Activated CD8-positive, alpha-beta T cell treated with anti-CD3 and anti-CD28 coated beads for 36 hours (primary cell): ENCODE measurements at regions not wholly inside any gene's neighbourhood (a gene's known extent, or its start where the extent isn't known, plus 50 kb on each side); places are given as distances from the start of the nearest gene placed in this dataset.

Source experiments
- ATAC-seq: fragments of 200-7000 bp; cut with Tn5 transposase; one replicate; pipeline ENCODE4 v1.10.0; 2021; ENCODE audit warnings: mild to moderate bottlenecking, moderate library complexity
- CTCF ChIA-PET: fragments of 350-600 bp; sonication (Branson Sonifier 250); formaldehyde crosslinking; loops from one replicate; lab custom pipeline; 2021; ENCODE audit warnings: antibody characterized with exemption; lab: Charles Lee
- POLR2A ChIA-PET: fragments of 350-600 bp; sonication (Branson Sonifier 250); formaldehyde crosslinking; loops from one replicate; lab custom pipeline; 2021; ENCODE audit warnings: antibody characterized with exemption; lab: Charles Lee
- DNase-seq: peaks from one replicate; pipeline ENCODE4 v3.0.0-alpha.2; 2020
- H3K27ac Mint-ChIP-seq: one replicate; pipeline ENCODE4 v1.8.0; 2021; ENCODE audit warnings: mild to moderate bottlenecking, mixed read lengths
- H3K27me3 Mint-ChIP-seq: one replicate; pipeline ENCODE4 v1.8.0; 2021; ENCODE audit warnings: mixed read lengths
- H3K36me3 Mint-ChIP-seq: one replicate; pipeline ENCODE4 v1.8.0; 2021; ENCODE audit warnings: low read depth, mixed read lengths
- H3K4me1 Mint-ChIP-seq: one replicate; pipeline ENCODE4 v1.8.0; 2021; ENCODE audit warnings: low read depth, mixed read lengths
- H3K4me3 Mint-ChIP-seq: one replicate; pipeline ENCODE4 v1.8.0; 2021; ENCODE audit warnings: mild to moderate bottlenecking, moderate library complexity, mixed read lengths
- H3K9me3 Mint-ChIP-seq: one replicate; pipeline ENCODE4 v1.8.0; 2021; ENCODE audit warnings: mixed read lengths
- intact Hi-C: fragments of 100-400 bp; cut with micrococcal nuclease; formaldehyde crosslinking; loops from one replicate; pipeline ENCODE4 v1.10.0; 2022
- TF ChIP-seq, protein P1 (sequence below): fragments of 200-600 bp; IDR thresholded peaks from one replicate; pipeline ENCODE4 v1.8.0; 2022; ENCODE audit warnings: antibody characterized with exemption, mild to moderate bottlenecking

DNA sequence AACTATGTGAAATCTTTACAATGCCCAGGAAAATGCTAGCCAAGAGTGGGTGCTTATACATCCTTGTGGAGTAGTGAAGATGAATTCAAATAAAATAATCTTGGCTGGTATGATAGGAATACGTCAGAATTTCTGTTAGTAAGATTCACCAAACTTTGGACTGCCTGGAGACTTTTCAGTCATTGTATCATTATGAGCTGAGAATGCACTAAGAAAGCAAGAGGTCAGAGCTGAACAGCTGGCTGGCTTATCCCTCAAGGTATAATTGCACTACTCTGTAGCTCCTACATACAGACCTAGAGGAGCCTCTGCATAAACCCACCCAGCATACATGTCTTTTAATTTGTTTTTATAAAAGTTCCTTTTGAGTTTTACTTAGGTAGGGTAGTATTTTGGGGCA is 568.5 kb upstream of the RIOK2 start:
- Mint-ChIP-seq H3K27me3 (no peaks in the 10 kb centered on the region), H3K4me3 (no peak overlapping the region), H3K4me1 (no peaks in the 10 kb centered on the region), H3K36me3 (no peaks in the 10 kb centered on the region), H3K9me3 (no peaks in the 10 kb centered on the region), H3K27ac (no peak overlapping the region)
- DNase-seq (no peak), ATAC-seq (no peak)
- intact Hi-C loops = no loop called here
- ChIA-PET CTCF (no interaction called here), POLR2A (no interaction called here)
- TF ChIP-seq, protein P1, sequence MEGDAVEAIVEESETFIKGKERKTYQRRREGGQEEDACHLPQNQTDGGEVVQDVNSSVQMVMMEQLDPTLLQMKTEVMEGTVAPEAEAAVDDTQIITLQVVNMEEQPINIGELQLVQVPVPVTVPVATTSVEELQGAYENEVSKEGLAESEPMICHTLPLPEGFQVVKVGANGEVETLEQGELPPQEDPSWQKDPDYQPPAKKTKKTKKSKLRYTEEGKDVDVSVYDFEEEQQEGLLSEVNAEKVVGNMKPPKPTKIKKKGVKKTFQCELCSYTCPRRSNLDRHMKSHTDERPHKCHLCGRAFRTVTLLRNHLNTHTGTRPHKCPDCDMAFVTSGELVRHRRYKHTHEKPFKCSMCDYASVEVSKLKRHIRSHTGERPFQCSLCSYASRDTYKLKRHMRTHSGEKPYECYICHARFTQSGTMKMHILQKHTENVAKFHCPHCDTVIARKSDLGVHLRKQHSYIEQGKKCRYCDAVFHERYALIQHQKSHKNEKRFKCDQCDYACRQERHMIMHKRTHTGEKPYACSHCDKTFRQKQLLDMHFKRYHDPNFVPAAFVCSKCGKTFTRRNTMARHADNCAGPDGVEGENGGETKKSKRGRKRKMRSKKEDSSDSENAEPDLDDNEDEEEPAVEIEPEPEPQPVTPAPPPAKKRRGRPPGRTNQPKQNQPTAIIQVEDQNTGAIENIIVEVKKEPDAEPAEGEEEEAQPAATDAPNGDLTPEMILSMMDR = no peak

DNA sequence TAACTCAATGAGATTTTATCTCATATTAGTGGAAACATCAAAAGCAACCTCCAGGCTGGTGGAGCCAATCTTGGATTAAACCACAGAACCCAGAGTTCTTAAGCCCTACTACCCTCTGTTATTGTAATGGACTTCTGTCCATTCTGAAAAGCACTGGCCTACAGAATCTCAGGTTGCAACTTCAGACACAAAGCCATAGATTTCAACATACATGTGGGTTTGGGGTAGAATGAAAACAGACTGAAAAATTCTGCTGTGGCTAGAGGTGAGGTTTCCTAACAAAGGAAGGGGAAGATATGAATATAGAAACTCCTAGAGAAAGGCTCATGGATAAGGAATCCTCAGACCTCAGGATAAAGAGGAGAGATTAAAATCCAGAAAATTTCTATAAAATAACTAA is 569.8 kb upstream of the RIOK2 start:
- H3K36me3 Mint-ChIP-seq = no peaks in the 10 kb centered on the region
- H3K4me3 Mint-ChIP-seq = no peak overlapping the region
- no peaks in the 10 kb centered on the region for H3K9me3 Mint-ChIP-seq
- H3K27ac Mint-ChIP-seq = no peak overlapping the region
- POLR2A ChIA-PET = no interaction called here
- DNase-seq = no peak
- TF ChIP-seq, protein P1 = no peak
- CTCF ChIA-PET = interaction anchor here (1.6 kb wide), 1 partner anchor 27 kb away, joined by 3 read pairs; no protein-coding TSS in a partner anchor
- H3K27me3 Mint-ChIP-seq = no peaks in the 10 kb centered on the region
- no peak for ATAC-seq
- intact Hi-C loops = no loop called here
- H3K4me1 Mint-ChIP-seq = no peaks in the 10 kb centered on the region

DNA sequence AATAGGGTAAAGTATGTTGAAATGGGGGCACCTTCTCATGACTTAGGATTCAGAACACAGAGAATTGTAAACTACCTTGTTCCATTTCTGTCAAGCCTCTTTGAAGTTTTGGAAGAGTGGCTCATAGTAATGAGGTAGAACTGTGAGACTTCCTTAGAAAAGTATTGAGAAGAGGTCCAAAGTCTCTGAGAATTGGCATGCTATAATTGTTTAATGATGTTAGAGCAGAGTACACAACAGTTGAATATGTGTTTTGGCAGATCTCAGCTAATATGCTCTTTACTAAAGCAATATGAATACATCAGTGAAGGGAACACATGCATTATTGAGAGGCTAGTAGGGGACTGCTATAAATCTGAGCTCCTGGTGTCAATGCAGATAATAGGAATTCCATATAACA is 579.4 kb upstream of the RIOK2 start:
- no peak overlapping the region for H3K4me3 Mint-ChIP-seq
- H3K4me1 Mint-ChIP-seq = no peaks in the 10 kb centered on the region
- no peak for ATAC-seq
- ChIA-PET CTCF (no interaction called here), POLR2A (no interaction called here)
- no peaks in the 10 kb centered on the region for H3K27me3 Mint-ChIP-seq
- no peaks in the 10 kb centered on the region for H3K36me3 Mint-ChIP-seq
- H3K9me3 Mint-ChIP-seq = no peaks in the 10 kb centered on the region
- H3K27ac Mint-ChIP-seq = no peak overlapping the region
- DNase-seq = no peak
- TF ChIP-seq, protein P1 = no peak
- intact Hi-C loops = no loop called here

DNA sequence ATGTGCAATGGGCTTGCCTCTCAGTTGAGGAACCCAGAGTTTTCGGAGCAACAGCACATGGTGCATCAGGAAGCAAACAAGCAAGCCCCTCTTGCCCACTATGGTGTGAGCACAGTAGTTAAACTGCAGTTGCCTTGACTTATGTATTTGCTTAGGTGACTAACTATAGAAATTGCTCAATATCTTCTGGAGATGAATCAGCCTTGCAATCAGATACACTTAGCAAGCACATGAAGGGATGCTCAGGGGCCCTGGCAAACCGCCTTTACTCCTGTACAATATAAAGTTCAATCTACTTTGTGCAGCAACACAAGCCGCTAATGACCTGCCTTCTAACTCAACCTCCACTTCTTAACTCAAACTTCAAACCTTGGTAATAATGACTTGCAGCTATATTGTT is 581.7 kb upstream of the RIOK2 start:
- no peak for ATAC-seq
- CTCF ChIA-PET = no interaction called here
- Mint-ChIP-seq H3K4me1 (no peaks in the 10 kb centered on the region), H3K27ac (no peak overlapping the region), H3K9me3 (no peaks in the 10 kb centered on the region), H3K36me3 (no peaks in the 10 kb centered on the region), H3K4me3 (no peak overlapping the region), H3K27me3 (no peaks in the 10 kb centered on the region)
- intact Hi-C loops = no loop called here
- TF ChIP-seq, protein P1 = no peak
- no peak for DNase-seq
- POLR2A ChIA-PET = no interaction called here

DNA sequence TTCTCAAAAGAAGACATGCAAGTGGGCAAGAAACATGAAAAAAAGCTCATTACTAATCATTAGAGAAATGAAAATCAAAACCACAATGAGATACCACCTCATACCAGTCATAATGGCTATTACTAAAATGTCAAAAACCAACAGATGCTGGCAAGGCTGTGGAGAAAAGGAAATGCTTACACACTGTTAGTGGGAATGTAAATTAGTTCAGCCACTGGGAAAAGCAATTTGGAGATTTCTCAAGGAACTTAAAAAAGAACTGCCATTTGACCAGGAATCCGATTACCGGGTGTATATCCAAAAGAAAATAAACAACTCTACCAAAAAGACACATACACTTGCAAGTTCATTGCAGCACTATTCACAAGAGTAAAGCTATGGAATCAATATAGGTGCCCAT is 595.4 kb upstream of the RIOK2 start:
- H3K27me3 Mint-ChIP-seq = no peaks in the 10 kb centered on the region
- no peak for DNase-seq
- POLR2A ChIA-PET = no interaction called here
- H3K4me1 Mint-ChIP-seq = no peaks in the 10 kb centered on the region
- no peak overlapping the region for H3K27ac Mint-ChIP-seq
- CTCF ChIA-PET = no interaction called here
- H3K36me3 Mint-ChIP-seq = no peaks in the 10 kb centered on the region
- TF ChIP-seq, protein P1 = no peak
- no peak for ATAC-seq
- intact Hi-C loops = no loop called here
- H3K9me3 Mint-ChIP-seq = peaks cover 2% of the 10 kb centered on the region
- H3K4me3 Mint-ChIP-seq = no peak overlapping the region
